Natural killer cell (primary cell): ENCODE measurements at regions not wholly inside any gene's neighbourhood (a gene's known extent, or its start where the extent isn't known, plus 50 kb on each side); places are given as distances from the start of the nearest gene placed in this dataset.

Experiments
- ATAC-seq, 3 donors: fragments of 150-1000 bp in 2 of 3; fragments of 200-7000 bp in 1 of 3; cut with Tn5 transposase; 1 replicate in 1 of 3; 2 replicates in 2 of 3; pipeline ENCODE4 v1.10.0; 2021; ENCODE audit warnings: mild to moderate bottlenecking in 2 of 3, moderate library complexity in 2 of 3
- DNase-seq, 2 donors: peaks; one replicate each; pipeline versions ENCODE4 v3.0.0 to v3.0.0-alpha.2; 2013 to 2021; ENCODE audit warnings: mixed read lengths in 1 of 2
- H3K27ac ChIP-seq: one replicate; pipeline ENCODE4 v1.5.1; 2013; ENCODE audit warnings: mild to moderate bottlenecking, low read length
- H3K27me3 ChIP-seq: one replicate; pipeline ENCODE4 v1.6.1; 2013; ENCODE audit warnings: low read length; ENCODE audit not compliant: control insufficient read depth, insufficient read depth
- H3K36me3 ChIP-seq: one replicate; pipeline ENCODE4 v1.6.1; 2013; ENCODE audit warnings: low read length; ENCODE audit not compliant: control insufficient read depth, insufficient read depth
- H3K4me1 ChIP-seq: one replicate; pipeline ENCODE4 v1.6.1; 2013; ENCODE audit warnings: low read length; ENCODE audit not compliant: control insufficient read depth, insufficient read depth
- H3K4me3 ChIP-seq: one replicate; pipeline ENCODE4 v1.5.1; 2013; ENCODE audit warnings: low read length
- H3K9me3 ChIP-seq: one replicate; pipeline ENCODE4 v1.6.1; 2013; ENCODE audit warnings: low read length; ENCODE audit not compliant: control insufficient read depth, insufficient read depth
- H3K27ac Mint-ChIP-seq, 2 donors: one replicate each; pipeline ENCODE4 v1.8.0; 2022; ENCODE audit warnings: mild to moderate bottlenecking in 2 of 2, mixed read lengths in 2 of 2, moderate library complexity in 1 of 2
- H3K27me3 Mint-ChIP-seq, 2 donors: one replicate each; pipeline ENCODE4 v1.8.0; 2022; ENCODE audit warnings: low read depth in 2 of 2, mixed read lengths in 2 of 2
- H3K36me3 Mint-ChIP-seq: one replicate; pipeline ENCODE4 v1.8.0; 2022; ENCODE audit warnings: mixed read lengths
- H3K4me1 Mint-ChIP-seq, 2 donors: one replicate each; pipeline ENCODE4 v1.8.0; 2022; ENCODE audit warnings: mixed read lengths in 2 of 2
- H3K4me3 Mint-ChIP-seq: one replicate; pipeline ENCODE4 v1.8.0; 2022; ENCODE audit warnings: mild to moderate bottlenecking, moderate library complexity, mixed read lengths
- H3K9me3 Mint-ChIP-seq, 2 donors: one replicate each; pipeline ENCODE4 v1.8.0; 2022; ENCODE audit warnings: mixed read lengths in 2 of 2
- WGBS: methylation state at CpG from one replicate; pipeline ENCODE4 v1.1.7; 2013; ENCODE audit warnings: missing lambda C conversion rate; ENCODE audit not compliant: insufficient coverage; 5-methylcytosine and 5-hydroxymethylcytosine counted together
- intact Hi-C: fragments of 100-400 bp; cut with micrococcal nuclease; formaldehyde crosslinking; loops from one replicate; pipeline ENCODE4 v1.14.2; 2022
- TF ChIP-seq, protein P1 (sequence below): fragments of 200-600 bp; IDR thresholded peaks from one replicate; pipeline ENCODE4 v1.8.0; 2022; ENCODE audit warnings: antibody characterized with exemption

- H3K27ac ChIP-seq, result no peak overlapping the region
These were observed 692.9 kb downstream of the SLC4A3 start for GRCh38 chr2:220320326-220320725.

GRCh38 chr2:220332886-220333285 lies 705.5 kb downstream of the SLC4A3 start:
- Mint-ChIP-seq H3K4me1 (no peaks in the 10 kb centered on the region), H3K4me3 (no peak overlapping the region), H3K36me3 (peaks cover 17% of the 10 kb centered on the region), H3K27me3 (no peaks in the 10 kb centered on the region), H3K27ac (no peak overlapping the region), H3K9me3 (peaks cover 10 to 17% of the 10 kb centered on the region in 2 donors)
- Histone ChIP-seq H3K36me3 (no peaks in the 10 kb centered on the region), H3K4me3 (no peak overlapping the region), H3K27me3 (no peaks in the 10 kb centered on the region), H3K4me1 (no peaks in the 10 kb centered on the region), H3K9me3 (peaks cover 7% of the 10 kb centered on the region), H3K27ac (no peak overlapping the region)
- 86% methylated on average over 1 of the region's 1 CpG for WGBS
- TF ChIP-seq, protein P1, sequence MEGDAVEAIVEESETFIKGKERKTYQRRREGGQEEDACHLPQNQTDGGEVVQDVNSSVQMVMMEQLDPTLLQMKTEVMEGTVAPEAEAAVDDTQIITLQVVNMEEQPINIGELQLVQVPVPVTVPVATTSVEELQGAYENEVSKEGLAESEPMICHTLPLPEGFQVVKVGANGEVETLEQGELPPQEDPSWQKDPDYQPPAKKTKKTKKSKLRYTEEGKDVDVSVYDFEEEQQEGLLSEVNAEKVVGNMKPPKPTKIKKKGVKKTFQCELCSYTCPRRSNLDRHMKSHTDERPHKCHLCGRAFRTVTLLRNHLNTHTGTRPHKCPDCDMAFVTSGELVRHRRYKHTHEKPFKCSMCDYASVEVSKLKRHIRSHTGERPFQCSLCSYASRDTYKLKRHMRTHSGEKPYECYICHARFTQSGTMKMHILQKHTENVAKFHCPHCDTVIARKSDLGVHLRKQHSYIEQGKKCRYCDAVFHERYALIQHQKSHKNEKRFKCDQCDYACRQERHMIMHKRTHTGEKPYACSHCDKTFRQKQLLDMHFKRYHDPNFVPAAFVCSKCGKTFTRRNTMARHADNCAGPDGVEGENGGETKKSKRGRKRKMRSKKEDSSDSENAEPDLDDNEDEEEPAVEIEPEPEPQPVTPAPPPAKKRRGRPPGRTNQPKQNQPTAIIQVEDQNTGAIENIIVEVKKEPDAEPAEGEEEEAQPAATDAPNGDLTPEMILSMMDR, result no peak
- DNase-seq, result no peak
- intact Hi-C loops, result no loop called here
- no peak for ATAC-seq

More at GRCh38 chr2:220320326-220320725, 692.9 kb downstream of the SLC4A3 start:
- H3K36me3 ChIP-seq, result no peaks in the 10 kb centered on the region
- H3K9me3 ChIP-seq, result peaks cover 3% of the 10 kb centered on the region
- Mint-ChIP-seq H3K4me1 (no peaks in the 10 kb centered on the region), H3K9me3 (peaks cover 13 to 16% of the 10 kb centered on the region in 2 donors), H3K27ac (no peak overlapping the region), H3K27me3 (no peaks in the 10 kb centered on the region), H3K36me3 (no peaks in the 10 kb centered on the region), H3K4me3 (no peak overlapping the region)
- no peaks in the 10 kb centered on the region for H3K4me1 ChIP-seq
- no peak for ATAC-seq
- TF ChIP-seq, protein P1, result no peak
- no peak for DNase-seq
- H3K27me3 ChIP-seq, result no peaks in the 10 kb centered on the region
- intact Hi-C loops, result no loop called here
- H3K4me3 ChIP-seq, result no peak overlapping the region
- WGBS, result 100% methylated on average over 1 of the region's 2 CpGs

GRCh38 chr2:220334210-220334609 lies 706.8 kb downstream of the SLC4A3 start:
- no peak overlapping the region for H3K27ac ChIP-seq
- H3K36me3 ChIP-seq, result no peaks in the 10 kb centered on the region
- DNase-seq (no peak), ATAC-seq (no peak)
- no peaks in the 10 kb centered on the region for H3K4me1 Mint-ChIP-seq
- peaks cover 17% of the 10 kb centered on the region for H3K36me3 Mint-ChIP-seq
- no peak overlapping the region for H3K4me3 Mint-ChIP-seq
- no peak overlapping the region for H3K27ac Mint-ChIP-seq
- intact Hi-C loops, result no loop called here
- TF ChIP-seq, protein P1, result no peak
- no peak overlapping the region for H3K4me3 ChIP-seq
- peaks cover 10 to 19% of the 10 kb centered on the region in 2 donors for H3K9me3 Mint-ChIP-seq
- H3K27me3 ChIP-seq, result no peaks in the 10 kb centered on the region
- H3K9me3 ChIP-seq, result peaks cover 7% of the 10 kb centered on the region
- H3K27me3 Mint-ChIP-seq, result no peaks in the 10 kb centered on the region
- no peaks in the 10 kb centered on the region for H3K4me1 ChIP-seq

- DNase-seq, result no peak
- Histone ChIP-seq H3K27ac (no peak overlapping the region), H3K4me3 (no peak overlapping the region), H3K36me3 (no peaks in the 10 kb centered on the region), H3K4me1 (no peaks in the 10 kb centered on the region), H3K9me3 (peaks cover 7% of the 10 kb centered on the region), H3K27me3 (no peaks in the 10 kb centered on the region)
- no peak for ATAC-seq
- Mint-ChIP-seq H3K9me3 (peaks cover 10 to 19% of the 10 kb centered on the region in 2 donors), H3K4me3 (no peak overlapping the region), H3K27me3 (no peaks in the 10 kb centered on the region), H3K36me3 (peaks cover 17% of the 10 kb centered on the region), H3K27ac (no peak overlapping the region), H3K4me1 (no peaks in the 10 kb centered on the region)
- intact Hi-C loops, result no loop called here
- 88% methylated on average over 4 of the region's 4 CpGs for WGBS
- TF ChIP-seq, protein P1, result no peak
These were observed 707.6 kb downstream of the SLC4A3 start for GRCh38 chr2:220334871-220335590.
